ENCODE measurements at regions not wholly inside any gene's neighbourhood (a gene's known extent, or its start where the extent isn't known, plus 50 kb on each side); places are given as distances from the start of the nearest gene placed in this dataset.

DNA sequence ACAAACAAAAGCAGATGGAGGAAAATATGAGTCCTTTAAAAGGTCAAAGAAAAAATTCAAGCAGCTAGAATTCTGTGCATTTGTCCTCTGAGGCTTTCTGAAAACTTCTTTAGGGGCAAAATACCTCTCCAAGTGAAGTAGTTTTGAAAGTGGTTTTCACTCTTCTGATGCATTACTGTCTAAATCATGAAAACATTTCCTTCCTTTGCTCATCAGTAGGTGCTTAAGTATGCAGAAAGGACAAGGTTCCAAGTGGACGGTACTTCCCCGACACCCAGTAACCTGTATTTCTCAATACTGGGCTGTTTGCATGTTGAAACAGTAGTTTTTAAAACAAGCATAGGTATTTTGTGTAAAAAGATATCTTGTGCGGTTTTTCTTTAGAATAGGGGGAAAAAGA lies 189.1 kb upstream of the ERBB4 start:
- TF ChIP-seq, protein P1, sequence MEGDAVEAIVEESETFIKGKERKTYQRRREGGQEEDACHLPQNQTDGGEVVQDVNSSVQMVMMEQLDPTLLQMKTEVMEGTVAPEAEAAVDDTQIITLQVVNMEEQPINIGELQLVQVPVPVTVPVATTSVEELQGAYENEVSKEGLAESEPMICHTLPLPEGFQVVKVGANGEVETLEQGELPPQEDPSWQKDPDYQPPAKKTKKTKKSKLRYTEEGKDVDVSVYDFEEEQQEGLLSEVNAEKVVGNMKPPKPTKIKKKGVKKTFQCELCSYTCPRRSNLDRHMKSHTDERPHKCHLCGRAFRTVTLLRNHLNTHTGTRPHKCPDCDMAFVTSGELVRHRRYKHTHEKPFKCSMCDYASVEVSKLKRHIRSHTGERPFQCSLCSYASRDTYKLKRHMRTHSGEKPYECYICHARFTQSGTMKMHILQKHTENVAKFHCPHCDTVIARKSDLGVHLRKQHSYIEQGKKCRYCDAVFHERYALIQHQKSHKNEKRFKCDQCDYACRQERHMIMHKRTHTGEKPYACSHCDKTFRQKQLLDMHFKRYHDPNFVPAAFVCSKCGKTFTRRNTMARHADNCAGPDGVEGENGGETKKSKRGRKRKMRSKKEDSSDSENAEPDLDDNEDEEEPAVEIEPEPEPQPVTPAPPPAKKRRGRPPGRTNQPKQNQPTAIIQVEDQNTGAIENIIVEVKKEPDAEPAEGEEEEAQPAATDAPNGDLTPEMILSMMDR (IDR thresholded peaks at IDR 0.05) = no peak
- no peak for TF ChIP-seq POLR2A (IDR thresholded peaks at IDR 0.05)

Data from lower leg skin (tissue), 3 donors.